Tibial nerve (tissue), 4 donors: ENCODE measurements at regions not wholly inside any gene's neighbourhood (a gene's known extent, or its start where the extent isn't known, plus 50 kb on each side); places are given as distances from the start of the nearest gene placed in this dataset.

Experiments used
- DNase-seq, 2 donors: peaks; one replicate each; pipeline ENCODE4 v3.0.0-alpha.2; 2019; ENCODE audit warnings: low spot score in 2 of 2
- H3K27ac ChIP-seq, 4 donors: fragments of 200-600 bp; sonication (generic) in 3 of 4; one replicate each; pipeline ENCODE4 v1.5.1; 2017 to 2019; ENCODE audit warnings: mild to moderate bottlenecking in 1 of 4
- H3K27me3 ChIP-seq, 2 donors: fragments of 200-600 bp; sonication (generic) in 1 of 2; one replicate each; pipeline versions ENCODE4 v1.5.1 to v1.6.0; 2017 to 2019
- H3K36me3 ChIP-seq, 3 donors: fragments of 200-600 bp; sonication (generic); one replicate each; pipeline ENCODE4 v1.5.1; 2018 to 2019
- H3K4me1 ChIP-seq, 4 donors: fragments of 200-600 bp; sonication (generic) in 3 of 4; one replicate each; pipeline ENCODE4 v1.5.1; 2017 to 2019
- H3K4me3 ChIP-seq, 4 donors: fragments of 200-600 bp; sonication (generic) in 3 of 4; one replicate each; pipeline ENCODE4 v1.5.1; 2017 to 2019; ENCODE audit warnings: mild to moderate bottlenecking in 1 of 4, moderate library complexity in 1 of 4
- H3K9me3 ChIP-seq, 4 donors: fragments of 200-600 bp; sonication (generic) in 3 of 4; one replicate each; pipeline ENCODE4 v1.5.1; 2017 to 2019
- CTCF ChIP-seq, 5 experiments: fragments of 200-600 bp in 3 of 5; fragments of 450-650 bp in 2 of 5; sonication (generic) in 3 of 5; IDR thresholded peaks; one replicate each; pipeline ENCODE4 v1.5.1; 2016 to 2019; ENCODE audit warnings: antibody characterized with exemption in 5 of 5, mild to moderate bottlenecking in 3 of 5, moderate library complexity in 2 of 5
- EP300 ChIP-seq, 2 donors: sonication (generic); formaldehyde crosslinking; IDR thresholded peaks; one replicate each; pipeline ENCODE4 v1.6.1; 2017; ENCODE audit warnings: antibody characterized with exemption in 2 of 2, mild to moderate bottlenecking in 1 of 2
- POLR2A ChIP-seq, 2 donors: fragments of 450-650 bp; IDR thresholded peaks; one replicate each; pipeline ENCODE4 v1.6.1; 2017; ENCODE audit warnings: antibody characterized with exemption in 2 of 2, mild to moderate bottlenecking in 2 of 2, moderate library complexity in 2 of 2
- WGBS, 2 donors: methylation state at CpG; one replicate each; pipeline ENCODE4 v1.1.5; 2018; 5-methylcytosine and 5-hydroxymethylcytosine counted together

GRCh38 chr2:226185616-226186211 lies 613.9 kb downstream of the IRS1 start:
- H3K4me3 ChIP-seq, result no peak overlapping the region
- H3K36me3 ChIP-seq, result no peaks in the 10 kb centered on the region
- H3K27ac ChIP-seq, result no peak overlapping the region
- no peaks in the 10 kb centered on the region for H3K27me3 ChIP-seq
- WGBS, 2 donors, result 9 to 13% methylated on average over 3 of the region's 3 CpGs
- DNase-seq, result no peak
- H3K9me3 ChIP-seq, result no peaks in the 10 kb centered on the region
- H3K4me1 ChIP-seq, result peaks cover 0 to 36% (median 5%) of the 10 kb centered on the region in 4 donors
- TF ChIP-seq CTCF (IDR thresholded peaks at IDR 0.05) (no peak), EP300 (IDR thresholded peaks at IDR 0.05) (no peak)

- Histone ChIP-seq H3K9me3 (no peaks in the 10 kb centered on the region), H3K27me3 (no peaks in the 10 kb centered on the region), H3K36me3 (no peaks in the 10 kb centered on the region), H3K4me1 (peaks cover 0 to 36% (median 5%) of the 10 kb centered on the region in 4 donors), H3K4me3 (no peak overlapping the region), H3K27ac (no peak overlapping the region)
- DNase-seq, result no peak
- no peak for TF ChIP-seq POLR2A (IDR thresholded peaks at IDR 0.05)
- no peak for TF ChIP-seq CTCF (IDR thresholded peaks at IDR 0.05)
- no peak for TF ChIP-seq EP300 (IDR thresholded peaks at IDR 0.05)
- WGBS, 2 donors, result 18 to 19% methylated on average over 6 of the region's 6 CpGs
Measured at GRCh38 chr2:226184940-226185615, 614.5 kb downstream of the IRS1 start.

DNA sequence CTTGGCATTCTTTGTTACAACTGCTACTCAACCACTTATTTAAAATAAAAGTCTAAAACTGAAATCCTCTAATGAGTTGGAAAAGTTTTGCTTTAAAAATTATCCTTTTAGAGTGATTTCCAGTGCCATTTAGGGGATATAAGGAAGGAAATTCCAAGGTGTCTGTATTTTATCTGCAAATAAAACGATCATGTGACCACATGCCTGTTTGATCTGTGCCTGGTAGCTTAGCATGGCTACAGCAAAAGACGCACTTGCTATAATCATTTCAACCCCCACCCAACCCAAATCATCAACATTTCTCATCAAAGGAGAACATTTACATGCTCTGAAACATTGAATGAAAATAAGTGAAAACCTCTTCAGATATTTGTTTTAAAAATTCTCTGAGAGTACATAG lies 615.1 kb downstream of the IRS1 start:
- no peaks in the 10 kb centered on the region for H3K36me3 ChIP-seq
- TF ChIP-seq POLR2A (IDR thresholded peaks at IDR 0.05), result no peak
- no peak for TF ChIP-seq CTCF (IDR thresholded peaks at IDR 0.05)
- TF ChIP-seq EP300 (IDR thresholded peaks at IDR 0.05), result no peak
- H3K27ac ChIP-seq, result no peak overlapping the region
- no peaks in the 10 kb centered on the region for H3K9me3 ChIP-seq
- WGBS, 2 donors, result 35 to 45% methylated on average over 2 of the region's 2 CpGs
- H3K27me3 ChIP-seq, result no peaks in the 10 kb centered on the region
- peaks cover 0 to 36% (median 5%) of the 10 kb centered on the region in 4 donors for H3K4me1 ChIP-seq
- no peak overlapping the region for H3K4me3 ChIP-seq
- DNase-seq, result no peak

GRCh38 chr2:226183550-226183949 lies 616.1 kb downstream of the IRS1 start:
- TF ChIP-seq POLR2A (IDR thresholded peaks at IDR 0.05), result no peak
- TF ChIP-seq EP300 (IDR thresholded peaks at IDR 0.05), result no peak
- no peak for TF ChIP-seq CTCF (IDR thresholded peaks at IDR 0.05)
- no peaks in the 10 kb centered on the region for H3K27me3 ChIP-seq
- DNase-seq, result no peak
- H3K36me3 ChIP-seq, result no peaks in the 10 kb centered on the region
- H3K27ac ChIP-seq, result no peak overlapping the region
- H3K4me3 ChIP-seq, result no peak overlapping the region
- H3K9me3 ChIP-seq, result peaks cover 0 to 8% (median 0%) of the 10 kb centered on the region in 4 donors
- WGBS, 2 donors, result 84 to 89% methylated on average over 3 of the region's 3 CpGs
- peaks cover 0 to 36% (median 5%) of the 10 kb centered on the region in 4 donors for H3K4me1 ChIP-seq

- Histone ChIP-seq H3K27me3 (no peaks in the 10 kb centered on the region), H3K4me3 (no peak overlapping the region), H3K27ac (no peak overlapping the region), H3K9me3 (peaks cover 0 to 13% (median 0%) of the 10 kb centered on the region in 4 donors), H3K4me1 (peaks cover 0 to 36% (median 5%) of the 10 kb centered on the region in 4 donors), H3K36me3 (no peaks in the 10 kb centered on the region)
- 79 to 87% methylated on average over 2 of the region's 2 CpGs for WGBS, 2 donors
- no peak for DNase-seq
- TF ChIP-seq EP300 (IDR thresholded peaks at IDR 0.05), result no peak
- no peak for TF ChIP-seq CTCF (IDR thresholded peaks at IDR 0.05)
- TF ChIP-seq POLR2A (IDR thresholded peaks at IDR 0.05), result no peak
Measured at GRCh38 chr2:226183033-226183432, 616.6 kb downstream of the IRS1 start.
